ENCODE measurements at regions not wholly inside any gene's neighbourhood (a gene's known extent, or its start where the extent isn't known, plus 50 kb on each side); places are given as distances from the start of the nearest gene placed in this dataset.

DNA sequence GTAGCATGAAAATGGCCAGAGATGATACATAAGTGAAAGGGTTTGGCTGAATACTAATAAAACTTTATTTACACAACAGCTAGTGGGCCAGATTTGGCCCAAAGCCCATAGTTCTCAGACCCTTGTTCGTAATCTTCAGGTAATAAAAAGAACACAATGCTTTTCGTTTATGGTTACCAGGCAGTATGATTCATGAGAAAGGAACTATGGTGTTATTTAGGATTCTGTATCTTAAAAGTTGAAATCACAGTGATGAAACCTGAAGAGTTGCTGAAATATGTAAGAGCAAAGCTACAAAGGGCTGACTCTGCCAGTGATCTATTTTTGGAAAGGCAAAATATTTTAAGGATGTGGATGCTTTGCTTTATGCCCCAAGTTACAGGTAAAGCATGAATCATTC is 192.7 kb downstream of the SMC2 start:
- no peak overlapping the region for H3K9ac ChIP-seq (ENCODE audit: insufficient read depth in 1 of 2, low read length in 2 of 2)
- H3K27me3 ChIP-seq (ENCODE audit: control insufficient read depth in 3 of 3, insufficient read depth in 3 of 3, low read length in 2 of 3), result peaks cover 0 to 16% (median 0%) of the 10 kb centered on the region in 3 donors
- H3K4me3 ChIP-seq, result no peak overlapping the region
- DNase-seq, result no peak
- no peaks in the 10 kb centered on the region for H3K36me3 ChIP-seq (ENCODE audit: control insufficient read depth in 4 of 4, insufficient read depth in 4 of 4, low read length in 4 of 4)
- peaks cover 0 to 2% (median 0%) of the 10 kb centered on the region in 4 donors for H3K9me3 ChIP-seq (ENCODE audit: control insufficient read depth in 4 of 4, insufficient read depth in 3 of 4, low read length in 3 of 4)
- no peaks in the 10 kb centered on the region for H3K4me1 ChIP-seq (ENCODE audit: control insufficient read depth in 5 of 5, insufficient read depth in 5 of 5, low read length in 5 of 5)
- ATAC-seq (ENCODE audit: insufficient read depth, low FRiP score), result no peak
- TF ChIP-seq, protein P1, sequence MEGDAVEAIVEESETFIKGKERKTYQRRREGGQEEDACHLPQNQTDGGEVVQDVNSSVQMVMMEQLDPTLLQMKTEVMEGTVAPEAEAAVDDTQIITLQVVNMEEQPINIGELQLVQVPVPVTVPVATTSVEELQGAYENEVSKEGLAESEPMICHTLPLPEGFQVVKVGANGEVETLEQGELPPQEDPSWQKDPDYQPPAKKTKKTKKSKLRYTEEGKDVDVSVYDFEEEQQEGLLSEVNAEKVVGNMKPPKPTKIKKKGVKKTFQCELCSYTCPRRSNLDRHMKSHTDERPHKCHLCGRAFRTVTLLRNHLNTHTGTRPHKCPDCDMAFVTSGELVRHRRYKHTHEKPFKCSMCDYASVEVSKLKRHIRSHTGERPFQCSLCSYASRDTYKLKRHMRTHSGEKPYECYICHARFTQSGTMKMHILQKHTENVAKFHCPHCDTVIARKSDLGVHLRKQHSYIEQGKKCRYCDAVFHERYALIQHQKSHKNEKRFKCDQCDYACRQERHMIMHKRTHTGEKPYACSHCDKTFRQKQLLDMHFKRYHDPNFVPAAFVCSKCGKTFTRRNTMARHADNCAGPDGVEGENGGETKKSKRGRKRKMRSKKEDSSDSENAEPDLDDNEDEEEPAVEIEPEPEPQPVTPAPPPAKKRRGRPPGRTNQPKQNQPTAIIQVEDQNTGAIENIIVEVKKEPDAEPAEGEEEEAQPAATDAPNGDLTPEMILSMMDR (IDR thresholded peaks at IDR 0.05; ENCODE audit: control extremely low read depth, extremely low read depth), result no peak
- 56 to 65% methylated on average over 2 of the region's 2 CpGs for WGBS, 2 donors
- no peak overlapping the region for H3K27ac ChIP-seq (ENCODE audit: low read depth in 1 of 2, low read length in 1 of 2)

GRCh38 chr9:104287253-104287878 is 193.3 kb downstream of the SMC2 start:
- Histone ChIP-seq H3K9me3 (ENCODE audit: control insufficient read depth in 4 of 4, insufficient read depth in 3 of 4, low read length in 3 of 4) (peaks cover 0 to 2% (median 0%) of the 10 kb centered on the region in 4 donors), H3K27ac (ENCODE audit: low read depth in 1 of 2, low read length in 1 of 2) (no peak overlapping the region), H3K4me3 (no peak overlapping the region), H3K36me3 (ENCODE audit: control insufficient read depth in 4 of 4, insufficient read depth in 4 of 4, low read length in 4 of 4) (no peaks in the 10 kb centered on the region), H3K4me1 (ENCODE audit: control insufficient read depth in 5 of 5, insufficient read depth in 5 of 5, low read length in 5 of 5) (no peaks in the 10 kb centered on the region), H3K27me3 (ENCODE audit: control insufficient read depth in 3 of 3, insufficient read depth in 3 of 3, low read length in 2 of 3) (peaks cover 0 to 19% (median 0%) of the 10 kb centered on the region in 3 donors), H3K9ac (ENCODE audit: insufficient read depth in 1 of 2, low read length in 2 of 2) (no peak overlapping the region)
- ATAC-seq (ENCODE audit: insufficient read depth, low FRiP score) (no peak), DNase-seq (no peak)
- TF ChIP-seq, protein P1 (IDR thresholded peaks at IDR 0.05; ENCODE audit: control extremely low read depth, extremely low read depth), result no peak
- 83 to 88% methylated on average over 5 of the region's 5 CpGs for WGBS, 2 donors

- no peak for ATAC-seq (ENCODE audit: insufficient read depth, low FRiP score)
- TF ChIP-seq, protein P1 (IDR thresholded peaks at IDR 0.05; ENCODE audit: control extremely low read depth, extremely low read depth), result no peak
- Histone ChIP-seq H3K36me3 (ENCODE audit: control insufficient read depth in 4 of 4, insufficient read depth in 4 of 4, low read length in 4 of 4) (no peaks in the 10 kb centered on the region), H3K4me1 (ENCODE audit: control insufficient read depth in 5 of 5, insufficient read depth in 5 of 5, low read length in 5 of 5) (no peaks in the 10 kb centered on the region), H3K9ac (ENCODE audit: insufficient read depth in 1 of 2, low read length in 2 of 2) (no peak overlapping the region), H3K27me3 (ENCODE audit: control insufficient read depth in 3 of 3, insufficient read depth in 3 of 3, low read length in 2 of 3) (peaks cover 0 to 25% (median 0%) of the 10 kb centered on the region in 3 donors), H3K9me3 (ENCODE audit: control insufficient read depth in 4 of 4, insufficient read depth in 3 of 4, low read length in 3 of 4) (peaks cover 0 to 2% (median 0%) of the 10 kb centered on the region in 4 donors), H3K27ac (ENCODE audit: low read depth in 1 of 2, low read length in 1 of 2) (no peak overlapping the region), H3K4me3 (no peak overlapping the region)
- WGBS, 2 donors, result 73 to 77% methylated on average over 4 of the region's 4 CpGs
- DNase-seq, result no peak
Measured at GRCh38 chr9:104293877-104294276, 199.8 kb downstream of the SMC2 start.

DNA sequence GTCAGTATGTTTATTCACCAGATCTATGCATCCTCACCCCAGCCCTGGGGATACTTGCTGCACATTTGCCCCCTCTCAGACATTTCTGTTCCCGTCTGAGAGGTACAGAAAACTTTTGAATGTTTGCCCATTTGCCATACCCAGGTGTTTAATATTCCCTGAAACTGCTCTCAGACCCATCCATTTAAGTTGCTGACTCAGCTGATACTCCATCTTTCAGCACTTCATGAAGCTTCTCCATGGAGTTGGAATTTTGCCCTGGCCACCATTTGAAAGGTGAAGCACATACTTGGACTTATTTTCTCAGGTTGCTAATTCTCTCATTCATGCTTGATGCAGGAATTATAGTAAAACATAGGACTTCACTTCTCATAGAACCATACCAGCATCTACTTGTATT is 203.9 kb upstream of the OR13F1 start:
- 57 to 76% methylated on average over 1 of the region's 1 CpG for WGBS, 2 donors

More for the DNA sequence above, 203.9 kb upstream of the OR13F1 start:
- H3K36me3 ChIP-seq (ENCODE audit: control insufficient read depth in 4 of 4, insufficient read depth in 4 of 4, low read length in 4 of 4), result no peaks in the 10 kb centered on the region
- no peak for ATAC-seq (ENCODE audit: insufficient read depth, low FRiP score)
- no peaks in the 10 kb centered on the region for H3K27me3 ChIP-seq (ENCODE audit: control insufficient read depth in 3 of 3, insufficient read depth in 3 of 3, low read length in 2 of 3)
- TF ChIP-seq, protein P1 (IDR thresholded peaks at IDR 0.05; ENCODE audit: control extremely low read depth, extremely low read depth), result no peak
- peaks cover 0 to 2% (median under 1%) of the 10 kb centered on the region in 4 donors for H3K9me3 ChIP-seq (ENCODE audit: control insufficient read depth in 4 of 4, insufficient read depth in 3 of 4, low read length in 3 of 4)
- peak in 1 of 3 donors; percentile 8 for DNase-seq
- peaks cover 0 to 4% (median 0%) of the 10 kb centered on the region in 5 donors for H3K4me1 ChIP-seq (ENCODE audit: control insufficient read depth in 5 of 5, insufficient read depth in 5 of 5, low read length in 5 of 5)
- H3K9ac ChIP-seq (ENCODE audit: insufficient read depth in 1 of 2, low read length in 2 of 2), result no peak overlapping the region
- no peak overlapping the region for H3K4me3 ChIP-seq
- no peak overlapping the region for H3K27ac ChIP-seq (ENCODE audit: low read depth in 1 of 2, low read length in 1 of 2)

All from lung (tissue), 11 donors.